Astrocyte (in vitro differentiated cells and primary cell): ENCODE measurements at regions not wholly inside any gene's neighbourhood (a gene's known extent, or its start where the extent isn't known, plus 50 kb on each side); places are given as distances from the start of the nearest gene placed in this dataset.

Source experiments
- EZH2 ChIP-seq: IDR thresholded peaks from 2 replicates; pipeline ENCODE4 v1.6.1; 2012; ENCODE audit warnings: mild to moderate bottlenecking, low read length, inconsistent platforms; ENCODE audit not compliant: insufficient read depth
- TF ChIP-seq, protein P1 (sequence below): IDR thresholded peaks from 2 replicates; pipeline ENCODE4 v1.5.1; 2011; ENCODE audit warnings: low read depth, mild to moderate bottlenecking, inconsistent platforms, low read length, moderate library complexity; ENCODE audit not compliant: insufficient read depth

DNA sequence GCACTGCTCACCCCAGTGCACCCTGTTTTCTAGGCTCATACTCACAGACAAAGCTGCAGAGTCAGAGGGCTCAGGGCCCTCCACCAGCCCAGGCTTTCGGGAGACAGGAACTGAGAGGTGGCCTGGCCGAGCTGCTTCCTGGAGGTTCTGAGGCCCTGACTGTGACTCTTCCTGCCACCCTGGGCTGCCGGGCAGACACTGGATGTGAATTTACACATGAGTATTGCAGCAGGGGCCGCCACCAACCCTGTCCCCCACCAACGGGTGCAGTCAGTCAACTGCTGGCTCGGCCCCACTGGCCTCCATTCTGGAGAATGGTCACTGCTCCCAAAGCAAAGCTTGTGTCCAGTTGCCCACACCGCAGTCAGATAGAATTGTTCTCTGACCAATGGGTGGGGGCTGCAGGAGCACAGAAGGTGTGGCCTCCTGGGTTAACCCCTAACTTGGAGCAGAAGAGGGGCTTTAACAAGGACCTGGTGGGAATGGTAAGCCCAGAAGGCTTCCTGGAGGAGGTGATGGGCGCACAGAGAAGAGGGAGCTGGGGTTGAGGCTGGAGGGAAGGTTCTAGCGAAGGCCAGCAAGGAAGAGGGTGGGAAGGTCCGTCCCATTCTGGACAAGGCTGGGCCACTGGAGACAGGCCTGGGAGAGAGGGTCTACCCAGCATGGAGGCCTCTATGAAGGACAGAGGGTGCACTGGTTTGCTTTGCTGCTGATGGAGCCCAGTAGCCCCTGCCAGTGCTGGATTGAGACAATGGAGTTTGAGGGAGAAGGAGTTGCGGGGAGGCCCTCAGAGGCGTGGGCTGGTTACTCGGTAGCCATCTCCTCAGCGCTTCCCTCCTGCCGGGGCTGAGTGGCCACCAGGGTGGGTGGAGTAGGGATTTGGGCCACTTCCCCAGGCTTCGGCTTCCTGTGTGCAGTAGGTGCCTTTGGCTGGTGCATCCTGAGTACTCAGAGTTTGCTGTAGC is 135.3 kb downstream of the CPZ start:
- TF ChIP-seq, protein P1, sequence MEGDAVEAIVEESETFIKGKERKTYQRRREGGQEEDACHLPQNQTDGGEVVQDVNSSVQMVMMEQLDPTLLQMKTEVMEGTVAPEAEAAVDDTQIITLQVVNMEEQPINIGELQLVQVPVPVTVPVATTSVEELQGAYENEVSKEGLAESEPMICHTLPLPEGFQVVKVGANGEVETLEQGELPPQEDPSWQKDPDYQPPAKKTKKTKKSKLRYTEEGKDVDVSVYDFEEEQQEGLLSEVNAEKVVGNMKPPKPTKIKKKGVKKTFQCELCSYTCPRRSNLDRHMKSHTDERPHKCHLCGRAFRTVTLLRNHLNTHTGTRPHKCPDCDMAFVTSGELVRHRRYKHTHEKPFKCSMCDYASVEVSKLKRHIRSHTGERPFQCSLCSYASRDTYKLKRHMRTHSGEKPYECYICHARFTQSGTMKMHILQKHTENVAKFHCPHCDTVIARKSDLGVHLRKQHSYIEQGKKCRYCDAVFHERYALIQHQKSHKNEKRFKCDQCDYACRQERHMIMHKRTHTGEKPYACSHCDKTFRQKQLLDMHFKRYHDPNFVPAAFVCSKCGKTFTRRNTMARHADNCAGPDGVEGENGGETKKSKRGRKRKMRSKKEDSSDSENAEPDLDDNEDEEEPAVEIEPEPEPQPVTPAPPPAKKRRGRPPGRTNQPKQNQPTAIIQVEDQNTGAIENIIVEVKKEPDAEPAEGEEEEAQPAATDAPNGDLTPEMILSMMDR, result no peak
- TF ChIP-seq EZH2, result no peak
